HepG2 (cell line): ENCODE measurements at regions not wholly inside any gene's neighbourhood (a gene's known extent, or its start where the extent isn't known, plus 50 kb on each side); places are given as distances from the start of the nearest gene placed in this dataset.

Source experiments
- ATAC-seq: fragments of 200-7000 bp; cut with Tn5 transposase; 3 replicates; pipeline ENCODE4 v1.9.1; 2020; ENCODE audit warnings: mild to moderate bottlenecking, moderate library complexity
- BruUV-seq: library from RNA; stranded (reverse); fragments of 400-500 nt; replicated peaks from 2 replicates; lab custom pipeline; 2021; lab: Mats Ljungman, UMichigan
- CTCF ChIA-PET: fragments of 300-600 bp; formaldehyde crosslinking; extraction: SDS; loops from one replicate; lab custom pipeline; 2021; ENCODE audit warnings: low total read pairs, inconsistent platforms, low intra/inter-chr PET ratio; lab: Yijun Ruan, JAX
- POLR2A ChIA-PET: fragments of 350-600 bp; sonication (Branson Sonifier 250); formaldehyde crosslinking; loops from one replicate; lab custom pipeline; 2020; ENCODE audit warnings: antibody characterized with exemption, inconsistent platforms; lab: Yijun Ruan, JAX
- DNase-seq: peaks from one replicate; pipeline ENCODE4 v3.0.0-alpha.2; 2015; ENCODE audit warnings: low spot score
- FAIRE-seq: peaks from 3 replicates; lab custom pipeline; 2011; peaks lifted over from hg19 to GRCh38; lab: Jason Lieb, UNC
- H2AFZ ChIP-seq: one replicate; pipeline ENCODE4 v1.6.1; 2011; ENCODE audit warnings: low read length, inconsistent platforms
- H3K27ac ChIP-seq: fragments of 300-600 bp; 3 replicates; pipeline ENCODE4 v1.8.0; 2011; ENCODE audit warnings: mixed run types, mild to moderate bottlenecking, mixed read lengths, low read length, inconsistent platforms; ENCODE audit not compliant: insufficient read depth; ENCODE audit errors: extremely low read length
- H3K27me3 ChIP-seq, 2 experiments: fragments of 200-600 bp in 1 of 2; 2 replicates in 1 of 2; 3 replicates in 1 of 2; pipeline versions ENCODE4 v1.6.0 to v1.8.0; 2011; ENCODE audit warnings: low read length in 2 of 2, mild to moderate bottlenecking in 2 of 2, moderate library complexity in 2 of 2, inconsistent platforms in 1 of 2; ENCODE audit not compliant: insufficient read depth in 2 of 2, control insufficient read depth in 1 of 2
- H3K36me3 ChIP-seq, 2 experiments: fragments of 200-600 bp in 1 of 2; replicated peaks in 1 of 2; 2 replicates in 1 of 2; 3 replicates in 1 of 2; pipeline versions ENCODE4 v1.5.1 to v1.8.0; 2011; ENCODE audit warnings: low read length in 2 of 2, inconsistent platforms in 1 of 2; ENCODE audit not compliant: insufficient read depth in 2 of 2, control insufficient read depth in 1 of 2
- H3K4me1 ChIP-seq: 2 replicates; pipeline ENCODE4 v1.5.1; 2012; ENCODE audit warnings: low read length, inconsistent platforms; ENCODE audit not compliant: insufficient read depth
- H3K4me2 ChIP-seq: 2 replicates; pipeline ENCODE4 v1.6.0; 2011; ENCODE audit warnings: low read depth, low read length, inconsistent platforms
- H3K4me3 ChIP-seq, 3 experiments: fragments of 200-600 bp in 1 of 3; sonication (generic), shearing (Covaris generic) in 1 of 3; replicated peaks in 1 of 3; 2 replicates each; pipeline ENCODE4 v1.5.1; 2011 to 2016; ENCODE audit warnings: low read length in 3 of 3, inconsistent platforms in 2 of 3, low read depth in 2 of 3, mild to moderate bottlenecking in 2 of 3, control low read depth in 1 of 3, mixed read lengths in 1 of 3; ENCODE audit not compliant: insufficient read depth in 1 of 3
- H3K79me2 ChIP-seq: one replicate; pipeline ENCODE4 v1.6.1; 2011; ENCODE audit warnings: low read length, inconsistent platforms; ENCODE audit not compliant: insufficient read depth
- H3K9ac ChIP-seq: 2 replicates; pipeline ENCODE4 v1.6.0; 2011; ENCODE audit warnings: mild to moderate bottlenecking, low read depth, low read length, inconsistent platforms; ENCODE audit not compliant: insufficient read depth
- H3K9me3 ChIP-seq: 2 replicates; pipeline ENCODE4 v1.5.1; 2012; ENCODE audit warnings: mild to moderate bottlenecking, low read length
- H4K20me1 ChIP-seq: 2 replicates; pipeline ENCODE4 v1.6.0; 2011; ENCODE audit warnings: inconsistent platforms, mild to moderate bottlenecking, low read length, moderate library complexity; ENCODE audit not compliant: insufficient read depth
- CCAR2 ChIP-seq: fragments of 200-400 bp; formaldehyde crosslinking; optimal IDR thresholded peaks from 2 replicates; pipeline ENCODE3; 2018; ENCODE audit warnings: low read depth, mild to moderate bottlenecking, low read length, moderate library complexity
- GFI1 ChIP-seq: sonication (generic); formaldehyde crosslinking; IDR thresholded peaks from 2 replicates; pipeline ENCODE4 v1.5.0; 2020; ENCODE audit warnings: missing genetic modification reagents, mild to moderate bottlenecking, borderline replicate concordance
- IRF2 ChIP-seq: IDR thresholded peaks from 2 replicates; pipeline ENCODE4 v1.6.1; 2018; ENCODE audit warnings: missing genetic modification reagents, missing compliant biosample characterization
- KDM3A ChIP-seq: IDR thresholded peaks from 2 replicates; pipeline ENCODE4 v1.6.1; 2018; ENCODE audit warnings: low read depth, missing compliant biosample characterization
- SP1 ChIP-seq, 2 experiments: fragments of 450-650 bp in 1 of 2; sonication (generic) in 1 of 2; formaldehyde crosslinking in 1 of 2; IDR thresholded peaks; 2 replicates each; pipeline versions ENCODE4 v1.4.0 to v1.6.1; 2016 to 2020; ENCODE audit warnings: missing genetic modification reagents in 1 of 2
- ZFY ChIP-seq: sonication (generic); formaldehyde crosslinking; IDR thresholded peaks from 2 replicates; pipeline ENCODE4 v1.4.0; 2020; ENCODE audit warnings: missing genetic modification reagents
- ZNF124 ChIP-seq: sonication (generic); formaldehyde crosslinking; IDR thresholded peaks from 2 replicates; pipeline ENCODE4 v1.4.0; 2020; ENCODE audit warnings: missing genetic modification reagents
- ZNF335 ChIP-seq: sonication (generic); formaldehyde crosslinking; IDR thresholded peaks from 2 replicates; pipeline ENCODE4 v1.4.0; 2020; ENCODE audit warnings: missing genetic modification reagents
- ZNF432 ChIP-seq: sonication (generic); formaldehyde crosslinking; IDR thresholded peaks from 2 replicates; pipeline ENCODE4 v1.5.0; 2020; ENCODE audit warnings: missing genetic modification reagents, mild to moderate bottlenecking, borderline replicate concordance
- ZNF563 ChIP-seq: sonication (generic); formaldehyde crosslinking; IDR thresholded peaks from 2 replicates; pipeline ENCODE4 v1.8.0; 2022; ENCODE audit warnings: mild to moderate bottlenecking, moderate library complexity, missing genetic modification reagents
- ZNF775 ChIP-seq: sonication (generic); formaldehyde crosslinking; IDR thresholded peaks from 2 replicates; pipeline ENCODE4 v1.4.0; 2020; ENCODE audit warnings: missing genetic modification reagents, mild to moderate bottlenecking, moderate library complexity, borderline replicate concordance
- WGBS: methylation state at CpG from one replicate; pipeline ENCODE4 v1.1.6; 2017; ENCODE audit warnings: low lambda C conversion rate; 5-methylcytosine and 5-hydroxymethylcytosine counted together
- in situ Hi-C: cut with HindIII; loops from 2 replicates; pipeline ENCODE4 v1.10.0; 2017; ENCODE audit warnings: low pct_unique_long_range_greater_than_20kb; ENCODE audit not compliant: extremely low pct_ligation_motif_present
- intact Hi-C: fragments of 100-400 bp; cut with micrococcal nuclease; formaldehyde crosslinking; loops from one replicate; pipeline ENCODE4 v1.10.0; 2022; ENCODE audit not compliant: unreplicated experiment
- TF ChIP-seq, protein P1 (sequence below): sonication (generic); formaldehyde crosslinking; IDR thresholded peaks from 2 replicates; pipeline ENCODE4 v1.5.0; 2020; ENCODE audit warnings: missing genetic modification reagents, mild to moderate bottlenecking, borderline replicate concordance
- TF ChIP-seq, protein P2 (sequence below): sonication (generic); formaldehyde crosslinking; IDR thresholded peaks from 2 replicates; pipeline ENCODE4 v1.8.1; 2023; ENCODE audit warnings: mild to moderate bottlenecking, moderate library complexity, missing genetic modification reagents

DNA sequence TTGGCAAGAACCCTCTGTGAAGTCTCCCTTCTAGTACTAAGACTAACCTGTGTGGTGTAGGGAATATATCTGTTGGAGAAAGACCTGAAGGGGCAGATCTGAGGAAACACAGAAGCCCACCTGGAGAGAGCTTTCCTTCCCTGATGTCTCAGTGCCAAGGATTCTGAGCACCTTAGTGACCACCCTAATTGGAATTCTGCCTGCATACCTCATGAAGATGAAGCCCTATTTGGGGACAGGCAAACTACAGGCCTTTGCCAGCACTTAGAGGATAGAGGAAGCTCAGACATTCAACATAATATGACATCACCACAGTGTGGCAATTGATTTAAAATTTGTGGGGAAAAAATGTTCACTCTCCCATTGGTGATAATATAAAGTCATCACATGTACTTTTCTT is 766.2 kb upstream of the KIRREL3 start (continued):
- TF ChIP-seq, protein P1, sequence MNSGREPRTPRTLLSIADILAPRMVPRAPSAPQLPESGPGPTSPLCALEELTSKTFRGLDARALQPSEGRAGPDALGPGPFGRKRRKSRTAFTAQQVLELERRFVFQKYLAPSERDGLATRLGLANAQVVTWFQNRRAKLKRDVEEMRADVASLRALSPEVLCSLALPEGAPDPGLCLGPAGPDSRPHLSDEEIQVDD: no peak
- TF ChIP-seq ZNF563 (CRISPR knock-in tag) (no peak), ZFY (no peak), GFI1 (CRISPR knock-in tag) (no peak), CCAR2 (no peak), KDM3A (CRISPR knock-in tag) (no peak), IRF2 (CRISPR knock-in tag) (no peak)
- TF ChIP-seq, protein P2, sequence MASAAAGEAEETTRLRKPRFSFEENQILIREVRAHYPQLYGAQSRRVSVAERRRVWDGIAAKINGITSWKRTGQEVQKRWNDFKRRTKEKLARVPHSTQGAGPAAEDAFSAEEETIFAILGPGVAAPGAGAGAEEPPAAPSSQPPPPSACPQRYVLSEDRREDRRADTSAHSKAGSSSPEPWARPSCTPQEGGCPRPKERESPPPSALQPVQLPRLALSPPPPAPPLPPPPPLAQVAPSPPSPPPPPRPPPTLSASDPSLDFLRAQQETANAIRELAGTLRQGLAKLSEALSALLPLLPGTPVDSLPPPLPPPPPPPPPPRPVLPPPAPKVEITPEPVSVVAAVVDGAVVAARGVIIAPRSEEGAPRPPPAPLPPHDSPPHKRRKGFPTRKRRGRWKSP (CRISPR knock-in tag): no peak

DNA sequence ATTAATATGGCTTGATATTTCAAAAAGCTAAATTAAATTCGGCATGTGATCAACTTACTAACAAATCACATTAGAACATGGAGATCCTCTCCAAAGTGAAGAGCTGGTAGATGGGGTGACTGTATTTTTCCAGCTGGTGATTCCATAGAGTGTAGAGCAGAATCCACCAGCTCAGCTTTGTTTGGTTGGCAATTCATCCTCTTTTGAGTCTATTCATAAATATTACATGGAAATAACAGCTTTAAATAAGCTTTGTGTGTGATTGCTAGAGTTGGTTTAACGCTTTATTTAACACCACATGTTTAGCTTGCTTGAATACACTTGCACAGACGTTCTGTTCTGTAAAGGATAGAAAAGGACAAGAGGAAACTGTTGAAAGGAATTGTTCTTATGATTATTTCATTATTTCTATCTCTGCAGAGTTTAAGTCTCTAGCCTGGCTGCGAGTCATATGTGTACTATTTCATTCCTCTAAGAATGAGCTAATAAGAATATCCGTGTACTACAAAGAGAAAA is 738.3 kb upstream of the KIRREL3 start:
- no peaks in the 10 kb centered on the region for H3K4me1 ChIP-seq
- no peaks in the 10 kb centered on the region for H3K36me3 ChIP-seq
- H3K4me3 ChIP-seq: no peak overlapping the region
- ATAC-seq: no peak
- H3K79me2 ChIP-seq: no peaks in the 10 kb centered on the region
- no peaks in the 10 kb centered on the region for H3K27me3 ChIP-seq
- H3K27ac ChIP-seq: no peak overlapping the region
- H3K9ac ChIP-seq: no peak overlapping the region
- WGBS: 5% methylated on average over 5 of the region's 5 CpGs
- H3K4me2 ChIP-seq: no peak overlapping the region
- DNase-seq: no peak
- H2AFZ ChIP-seq: no peak overlapping the region
- BruUV-seq: no TSS peak
- TF ChIP-seq, protein P2 (CRISPR knock-in tag): no peak
- TF ChIP-seq ZNF775 (CRISPR knock-in tag) (no peak), ZNF432 (CRISPR knock-in tag) (no peak), SP1 (IDR thresholded peaks at IDR 0.05) (no peak), SP1 (CRISPR knock-in tag; IDR thresholded peaks at IDR 0.05) (no peak), ZNF124 (CRISPR knock-in tag) (no peak), ZNF335 (CRISPR knock-in tag) (no peak)
- TF ChIP-seq, all 625 proteins: peak for 0
- no peaks in the 10 kb centered on the region for H4K20me1 ChIP-seq
- H3K9me3 ChIP-seq: peaks cover 76% of the 10 kb centered on the region
- ChIA-PET CTCF (no interaction called here), POLR2A (no interaction called here)
- in situ Hi-C loops: no loop called here
- FAIRE-seq: no peak
- intact Hi-C loops: no loop called here
